PC-3 (cell line): ENCODE measurements at regions not wholly inside any gene's neighbourhood (a gene's known extent, or its start where the extent isn't known, plus 50 kb on each side); places are given as distances from the start of the nearest gene placed in this dataset.

ENCODE experiments used
- ATAC-seq: fragments of 200-7000 bp; cut with Tn5 transposase; 2 replicates; pipeline ENCODE4 v1.9.1; 2020; ENCODE audit warnings: mild to moderate bottlenecking, moderate library complexity
- BruUV-seq: library from RNA; stranded (reverse); fragments of 400-500 nt; replicated peaks from 2 replicates; lab custom pipeline; 2021; lab: Mats Ljungman, UMichigan
- CTCF ChIA-PET: fragments of 300-600 bp; sonication (Branson Sonifier 250); formaldehyde crosslinking; loops from one replicate; lab custom pipeline; 2022; ENCODE audit warnings: antibody characterized with exemption; lab: Charles Lee
- POLR2A ChIA-PET: fragments of 300-600 bp; sonication (Branson Sonifier 250); formaldehyde crosslinking; loops from one replicate; lab custom pipeline; 2022; ENCODE audit warnings: antibody characterized with exemption; ENCODE audit not compliant: unreplicated experiment; lab: Charles Lee
- DNase-seq: peaks from one replicate; pipeline ENCODE4 v3.0.0-alpha.2; 2015
- H2AFZ ChIP-seq: fragments of 300-600 bp; sonication (generic); 2 replicates; pipeline ENCODE4 v1.6.0; 2016; ENCODE audit warnings: antibody characterized with exemption, low read length
- H3F3A ChIP-seq: fragments of 300-600 bp; sonication (generic); one replicate; pipeline ENCODE4 v1.6.0; 2017; ENCODE audit warnings: antibody characterized with exemption, low read length, control low read depth, mild to moderate bottlenecking; ENCODE audit not compliant: unreplicated experiment
- H3K27ac ChIP-seq: fragments of 300-600 bp; sonication (generic); 2 replicates; pipeline ENCODE4 v1.5.1; 2016; ENCODE audit warnings: mild to moderate bottlenecking, low read length
- H3K27me3 ChIP-seq: fragments of 300-600 bp; sonication (generic); 2 replicates; pipeline ENCODE4 v1.6.1; 2016; ENCODE audit warnings: low read length, mixed read lengths
- H3K36me3 ChIP-seq: fragments of 300-600 bp; sonication (generic); 2 replicates; pipeline ENCODE4 v1.6.1; 2016; ENCODE audit warnings: low read depth, mixed run types, low read length, mixed read lengths
- H3K4me1 ChIP-seq: fragments of 300-600 bp; sonication (generic); 2 replicates; pipeline ENCODE4 v1.5.1; 2016; ENCODE audit warnings: low read length; ENCODE audit not compliant: insufficient read depth
- H3K4me2 ChIP-seq: fragments of 300-600 bp; sonication (generic); 2 replicates; pipeline ENCODE4 v1.6.0; 2016; ENCODE audit warnings: low read length
- H3K4me3 ChIP-seq: fragments of 300-600 bp; sonication (generic); 2 replicates; pipeline ENCODE4 v1.5.1; 2016; ENCODE audit warnings: mild to moderate bottlenecking, low read length, mixed read lengths
- H3K79me2 ChIP-seq: fragments of 300-600 bp; sonication (generic); 2 replicates; pipeline ENCODE4 v1.6.1; 2017; ENCODE audit warnings: low read length, mixed read lengths
- H3K9ac ChIP-seq: fragments of 300-600 bp; sonication (generic); 2 replicates; pipeline ENCODE4 v1.6.0; 2016; ENCODE audit warnings: mild to moderate bottlenecking, low read length
- H3K9me2 ChIP-seq: fragments of 300-600 bp; sonication (generic); replicated peaks from 2 replicates; pipeline ENCODE4 v1.6.1; 2016; ENCODE audit warnings: mixed run types, low read length, mixed read lengths
- H3K9me3 ChIP-seq: fragments of 300-600 bp; sonication (generic); 2 replicates; pipeline ENCODE4 v1.6.1; 2016; ENCODE audit warnings: low read length, mixed read lengths
- H4K20me1 ChIP-seq: fragments of 300-600 bp; sonication (generic); 2 replicates; pipeline ENCODE4 v1.6.1; 2016; ENCODE audit warnings: low read length, mixed read lengths
- EZH2 ChIP-seq: fragments of 300-600 bp; sonication (generic); IDR thresholded peaks from one replicate; pipeline ENCODE4 v1.6.1; 2017; ENCODE audit warnings: antibody characterized with exemption, mild to moderate bottlenecking, low read length; ENCODE audit not compliant: unreplicated experiment
- EZH2phosphoT487 ChIP-seq: fragments of 300-600 bp; sonication (generic); IDR thresholded peaks from 2 replicates; pipeline ENCODE4 v1.6.1; 2018; ENCODE audit warnings: mild to moderate bottlenecking, antibody characterized with exemption, low read length, borderline replicate concordance
- intact Hi-C: fragments of 100-400 bp; cut with micrococcal nuclease; formaldehyde crosslinking; loops from 2 replicates; pipeline ENCODE4 v1.9.0; 2023
- TF ChIP-seq, protein P1 (sequence below): fragments of 300-600 bp; sonication (generic); conservative IDR thresholded peaks from 2 replicates; pipeline ENCODE4 v1.5.1; 2017; ENCODE audit warnings: antibody characterized with exemption, low read depth, mild to moderate bottlenecking, low read length

DNA sequence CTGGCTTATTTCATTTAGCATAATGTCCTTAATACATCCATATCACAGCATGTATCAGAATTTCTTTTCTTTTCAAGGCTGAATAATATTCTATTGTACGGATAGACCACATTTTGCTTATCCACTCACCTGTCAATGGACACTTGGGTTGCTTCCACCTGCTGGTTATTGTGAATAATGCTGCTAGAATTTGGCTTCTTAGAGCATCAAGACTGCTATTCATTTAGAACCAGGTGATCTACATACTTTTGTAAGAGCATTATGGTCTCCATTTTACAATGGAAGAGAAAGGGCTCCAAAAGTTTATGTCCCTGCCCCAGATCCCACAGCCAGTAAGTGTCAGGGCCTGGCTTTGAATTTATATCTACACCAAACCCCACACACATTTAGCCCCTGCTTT is 100.7 kb upstream of the CD82 start:
- TF ChIP-seq EZH2 (no peak), EZH2phosphoT487 (no peak)
- TF ChIP-seq, protein P1, sequence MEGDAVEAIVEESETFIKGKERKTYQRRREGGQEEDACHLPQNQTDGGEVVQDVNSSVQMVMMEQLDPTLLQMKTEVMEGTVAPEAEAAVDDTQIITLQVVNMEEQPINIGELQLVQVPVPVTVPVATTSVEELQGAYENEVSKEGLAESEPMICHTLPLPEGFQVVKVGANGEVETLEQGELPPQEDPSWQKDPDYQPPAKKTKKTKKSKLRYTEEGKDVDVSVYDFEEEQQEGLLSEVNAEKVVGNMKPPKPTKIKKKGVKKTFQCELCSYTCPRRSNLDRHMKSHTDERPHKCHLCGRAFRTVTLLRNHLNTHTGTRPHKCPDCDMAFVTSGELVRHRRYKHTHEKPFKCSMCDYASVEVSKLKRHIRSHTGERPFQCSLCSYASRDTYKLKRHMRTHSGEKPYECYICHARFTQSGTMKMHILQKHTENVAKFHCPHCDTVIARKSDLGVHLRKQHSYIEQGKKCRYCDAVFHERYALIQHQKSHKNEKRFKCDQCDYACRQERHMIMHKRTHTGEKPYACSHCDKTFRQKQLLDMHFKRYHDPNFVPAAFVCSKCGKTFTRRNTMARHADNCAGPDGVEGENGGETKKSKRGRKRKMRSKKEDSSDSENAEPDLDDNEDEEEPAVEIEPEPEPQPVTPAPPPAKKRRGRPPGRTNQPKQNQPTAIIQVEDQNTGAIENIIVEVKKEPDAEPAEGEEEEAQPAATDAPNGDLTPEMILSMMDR: peak; percentile 38; the same call in 1 of the 2 replicates
- H3K4me3 ChIP-seq: no peak overlapping the region
- DNase-seq (peak; percentile 37), ATAC-seq (no peak)
- BruUV-seq: no TSS peak
- H3K27ac ChIP-seq: no peak overlapping the region
- H3K9ac ChIP-seq: no peak overlapping the region
- no peaks in the 10 kb centered on the region for H3K36me3 ChIP-seq
- intact Hi-C loops: loop anchor here (10.0 kb wide), 1 partner anchor 330 kb away; no protein-coding TSS in a partner anchor
- H3K4me1 ChIP-seq: no peaks in the 10 kb centered on the region
- no peaks in the 10 kb centered on the region for H3K9me2 ChIP-seq
- H3F3A ChIP-seq: no peaks in the 10 kb centered on the region
- H3K9me3 ChIP-seq: no peaks in the 10 kb centered on the region
- no peaks in the 10 kb centered on the region for H4K20me1 ChIP-seq
- ChIA-PET POLR2A (no interaction called here), CTCF (no interaction called here)
- H3K27me3 ChIP-seq: 0 out of 2 replicates have a peak, but pooled peaks cover 6% of the 10 kb centered on the region
- no peaks in the 10 kb centered on the region for H3K79me2 ChIP-seq
- H3K4me2 ChIP-seq: no peak overlapping the region
- no peak overlapping the region for H2AFZ ChIP-seq

DNA sequence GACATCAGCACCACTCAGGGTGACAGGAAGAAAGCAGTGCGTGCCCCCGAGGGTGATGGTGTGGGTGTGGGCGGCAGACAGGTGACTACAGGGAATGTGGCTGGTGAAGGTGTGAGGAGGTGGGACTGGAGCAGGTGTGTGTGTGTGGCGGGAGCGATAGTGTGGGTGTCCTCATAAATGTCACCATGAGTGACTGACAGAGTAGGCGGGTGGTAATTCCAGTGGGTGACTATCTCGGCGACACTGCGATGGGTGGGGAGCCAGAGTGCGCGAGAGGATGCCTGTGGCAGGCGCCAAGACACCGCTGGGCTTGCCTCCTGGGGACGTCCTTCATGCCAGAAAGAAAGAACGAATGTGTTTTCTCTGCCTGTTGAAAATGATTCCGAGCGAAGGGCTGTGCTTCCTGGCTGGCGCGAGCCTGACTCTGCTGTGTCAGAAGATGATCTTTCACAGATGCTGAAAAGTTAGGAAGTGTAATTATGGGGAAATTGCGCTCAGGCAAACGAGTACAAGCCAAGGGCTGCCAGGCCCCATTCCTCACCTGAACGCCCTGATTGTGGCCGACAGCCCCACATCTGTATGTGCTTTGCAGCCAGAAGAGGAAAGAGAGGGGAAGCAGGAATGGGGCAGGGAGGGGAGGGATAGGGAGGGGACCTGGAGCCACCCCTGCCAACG is 98.8 kb upstream of the CD82 start:
- Histone ChIP-seq H3K27ac (no peak overlapping the region), H3K4me3 (no peak overlapping the region), H3K4me1 (no peaks in the 10 kb centered on the region), H2AFZ (no peak overlapping the region), H3K9me2 (no peaks in the 10 kb centered on the region), H3F3A (no peaks in the 10 kb centered on the region), H3K9ac (no peak overlapping the region), H3K27me3 (0 out of 2 replicates have a peak, but pooled peaks cover 9% of the 10 kb centered on the region), H4K20me1 (no peaks in the 10 kb centered on the region), H3K4me2 (no peak overlapping the region), H3K9me3 (no peaks in the 10 kb centered on the region), H3K36me3 (no peaks in the 10 kb centered on the region), H3K79me2 (no peaks in the 10 kb centered on the region)
- ATAC-seq (no peak), DNase-seq (no peak)
- intact Hi-C loops: loop anchor here (10.0 kb wide), 1 partner anchor 332 kb away; no protein-coding TSS in a partner anchor
- BruUV-seq: no TSS peak
- POLR2A ChIA-PET: no interaction called here
- TF ChIP-seq, protein P1: no peak
- TF ChIP-seq EZH2 (no peak), EZH2phosphoT487 (no peak)
- CTCF ChIA-PET: no interaction called here

DNA sequence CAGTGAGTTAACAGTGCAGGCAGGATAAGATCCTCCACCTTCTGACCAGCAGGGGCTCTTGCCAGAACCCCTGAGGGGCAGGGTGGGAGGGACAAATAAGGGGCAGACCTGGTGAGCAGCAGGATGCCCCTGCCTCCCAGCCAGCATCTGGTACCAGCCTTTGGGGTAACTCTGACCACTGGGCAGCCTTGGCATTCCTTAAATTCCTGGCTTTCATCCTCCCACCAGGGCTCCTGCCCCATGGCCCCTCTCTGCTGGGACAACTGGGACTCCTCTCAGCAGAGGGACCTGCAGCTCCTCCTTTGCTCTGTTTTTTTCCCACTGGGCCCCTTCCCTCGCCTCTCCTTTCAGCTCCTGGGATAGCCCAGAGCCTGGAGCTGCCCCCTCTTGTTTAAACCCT is 98.0 kb upstream of the CD82 start:
- no peak overlapping the region for H3K4me2 ChIP-seq
- H3K79me2 ChIP-seq: no peaks in the 10 kb centered on the region
- H3K9me2 ChIP-seq: no peaks in the 10 kb centered on the region
- H4K20me1 ChIP-seq: no peaks in the 10 kb centered on the region
- ATAC-seq (no peak), DNase-seq (no peak)
- H3F3A ChIP-seq: no peaks in the 10 kb centered on the region
- no peaks in the 10 kb centered on the region for H3K36me3 ChIP-seq
- TF ChIP-seq EZH2 (no peak), EZH2phosphoT487 (no peak)
- TF ChIP-seq, protein P1: no peak
- POLR2A ChIA-PET: no interaction called here
- H3K9me3 ChIP-seq: no peaks in the 10 kb centered on the region
- no peak overlapping the region for H3K9ac ChIP-seq
- no peak overlapping the region for H3K4me3 ChIP-seq
- H2AFZ ChIP-seq: no peak overlapping the region
- CTCF ChIA-PET: no interaction called here
- H3K4me1 ChIP-seq: no peaks in the 10 kb centered on the region
- intact Hi-C loops: loop anchor here (10.0 kb wide), 1 partner anchor 333 kb away; no protein-coding TSS in a partner anchor
- H3K27me3 ChIP-seq: 0 out of 2 replicates have a peak, but pooled peaks cover 9% of the 10 kb centered on the region
- no peak overlapping the region for H3K27ac ChIP-seq
- BruUV-seq: no TSS peak
